Calu3 (cell line): ENCODE measurements at regions not wholly inside any gene's neighbourhood (a gene's known extent, or its start where the extent isn't known, plus 50 kb on each side); places are given as distances from the start of the nearest gene placed in this dataset.

Source experiments
- BruUV-seq: library from RNA; stranded (reverse); fragments of 400-500 nt; replicated peaks from 2 replicates; lab custom pipeline; 2021; lab: Mats Ljungman, UMichigan
- CTCF ChIA-PET: fragments of 300-600 bp; sonication (Branson Sonifier 250); formaldehyde crosslinking; loops from one replicate; lab custom pipeline; 2022; ENCODE audit warnings: antibody characterized with exemption; lab: Charles Lee
- DNase-seq: peaks from one replicate; pipeline ENCODE4 v3.0.0; 2022
- H3K27ac Mint-ChIP-seq: one replicate; pipeline ENCODE4 v1.8.0; 2022; ENCODE audit warnings: mixed read lengths; ENCODE audit not compliant: unreplicated experiment
- H3K27me3 Mint-ChIP-seq: one replicate; pipeline ENCODE4 v1.8.0; 2022; ENCODE audit warnings: mixed read lengths; ENCODE audit not compliant: unreplicated experiment
- H3K36me3 Mint-ChIP-seq: one replicate; pipeline ENCODE4 v1.8.0; 2022; ENCODE audit warnings: mild to moderate bottlenecking, moderate library complexity, mixed read lengths; ENCODE audit not compliant: insufficient read depth, unreplicated experiment
- H3K4me1 Mint-ChIP-seq: one replicate; pipeline ENCODE4 v1.8.0; 2022; ENCODE audit warnings: mild to moderate bottlenecking, low read depth, mixed read lengths; ENCODE audit not compliant: unreplicated experiment
- H3K4me3 Mint-ChIP-seq: one replicate; pipeline ENCODE4 v1.8.0; 2022; ENCODE audit warnings: mild to moderate bottlenecking, low read depth, moderate library complexity, mixed read lengths; ENCODE audit not compliant: unreplicated experiment
- H3K9me3 Mint-ChIP-seq: one replicate; pipeline ENCODE4 v1.8.0; 2022; ENCODE audit warnings: low read depth, mixed read lengths; ENCODE audit not compliant: unreplicated experiment
- intact Hi-C: fragments of 100-400 bp; cut with micrococcal nuclease; formaldehyde crosslinking; loops from one replicate; pipeline ENCODE4 v1.10.0; 2022; ENCODE audit not compliant: unreplicated experiment
- TF ChIP-seq, protein P1 (sequence below): fragments of 200-600 bp; IDR thresholded peaks from one replicate; pipeline ENCODE4 v1.8.0; 2022; ENCODE audit warnings: antibody characterized with exemption; ENCODE audit not compliant: unreplicated experiment

- no TSS peak for BruUV-seq
- Mint-ChIP-seq H3K4me3 (no peak overlapping the region), H3K36me3 (no peaks in the 10 kb centered on the region), H3K9me3 (no peaks in the 10 kb centered on the region), H3K4me1 (no peaks in the 10 kb centered on the region), H3K27me3 (peaks cover 64% of the 10 kb centered on the region), H3K27ac (no peak overlapping the region)
- intact Hi-C loops, result no loop called here
- TF ChIP-seq, protein P1, sequence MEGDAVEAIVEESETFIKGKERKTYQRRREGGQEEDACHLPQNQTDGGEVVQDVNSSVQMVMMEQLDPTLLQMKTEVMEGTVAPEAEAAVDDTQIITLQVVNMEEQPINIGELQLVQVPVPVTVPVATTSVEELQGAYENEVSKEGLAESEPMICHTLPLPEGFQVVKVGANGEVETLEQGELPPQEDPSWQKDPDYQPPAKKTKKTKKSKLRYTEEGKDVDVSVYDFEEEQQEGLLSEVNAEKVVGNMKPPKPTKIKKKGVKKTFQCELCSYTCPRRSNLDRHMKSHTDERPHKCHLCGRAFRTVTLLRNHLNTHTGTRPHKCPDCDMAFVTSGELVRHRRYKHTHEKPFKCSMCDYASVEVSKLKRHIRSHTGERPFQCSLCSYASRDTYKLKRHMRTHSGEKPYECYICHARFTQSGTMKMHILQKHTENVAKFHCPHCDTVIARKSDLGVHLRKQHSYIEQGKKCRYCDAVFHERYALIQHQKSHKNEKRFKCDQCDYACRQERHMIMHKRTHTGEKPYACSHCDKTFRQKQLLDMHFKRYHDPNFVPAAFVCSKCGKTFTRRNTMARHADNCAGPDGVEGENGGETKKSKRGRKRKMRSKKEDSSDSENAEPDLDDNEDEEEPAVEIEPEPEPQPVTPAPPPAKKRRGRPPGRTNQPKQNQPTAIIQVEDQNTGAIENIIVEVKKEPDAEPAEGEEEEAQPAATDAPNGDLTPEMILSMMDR, result no peak
- CTCF ChIA-PET, result no interaction called here
- DNase-seq, result no peak
Observed at GRCh38 chr2:240298803-240299709, 136.4 kb upstream of the GPC1 start.

DNA sequence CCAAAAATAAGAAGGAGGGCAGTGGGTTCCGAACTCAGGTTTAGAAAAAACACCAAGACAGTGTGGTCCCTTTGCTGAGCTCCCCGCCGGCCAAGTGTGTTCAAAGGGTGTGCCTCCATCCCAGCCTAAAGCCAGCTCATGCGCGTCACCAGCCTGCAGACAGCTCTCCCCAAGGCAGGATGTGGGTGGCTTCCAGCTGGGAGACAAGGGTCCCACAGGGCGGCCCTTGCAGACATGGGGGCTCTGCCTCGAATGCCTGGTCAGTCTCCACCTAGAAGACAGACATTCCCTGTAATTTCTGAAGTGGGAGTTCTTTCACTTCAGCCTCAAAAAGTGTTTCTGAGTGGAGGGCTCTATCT lies 135.8 kb upstream of the GPC1 start:
- no peaks in the 10 kb centered on the region for H3K4me1 Mint-ChIP-seq
- TF ChIP-seq, protein P1, result peak; percentile 6
- intact Hi-C loops, result loop anchor here (10.0 kb wide), 1 partner anchor 135 kb away; the partner anchor contains the start of gene GPC1
- no TSS peak for BruUV-seq
- H3K27me3 Mint-ChIP-seq, result peaks cover 64% of the 10 kb centered on the region
- H3K27ac Mint-ChIP-seq, result no peak overlapping the region
- CTCF ChIA-PET, result no interaction called here
- H3K9me3 Mint-ChIP-seq, result no peaks in the 10 kb centered on the region
- no peaks in the 10 kb centered on the region for H3K36me3 Mint-ChIP-seq
- no peak overlapping the region for H3K4me3 Mint-ChIP-seq
- no peak for DNase-seq

DNA sequence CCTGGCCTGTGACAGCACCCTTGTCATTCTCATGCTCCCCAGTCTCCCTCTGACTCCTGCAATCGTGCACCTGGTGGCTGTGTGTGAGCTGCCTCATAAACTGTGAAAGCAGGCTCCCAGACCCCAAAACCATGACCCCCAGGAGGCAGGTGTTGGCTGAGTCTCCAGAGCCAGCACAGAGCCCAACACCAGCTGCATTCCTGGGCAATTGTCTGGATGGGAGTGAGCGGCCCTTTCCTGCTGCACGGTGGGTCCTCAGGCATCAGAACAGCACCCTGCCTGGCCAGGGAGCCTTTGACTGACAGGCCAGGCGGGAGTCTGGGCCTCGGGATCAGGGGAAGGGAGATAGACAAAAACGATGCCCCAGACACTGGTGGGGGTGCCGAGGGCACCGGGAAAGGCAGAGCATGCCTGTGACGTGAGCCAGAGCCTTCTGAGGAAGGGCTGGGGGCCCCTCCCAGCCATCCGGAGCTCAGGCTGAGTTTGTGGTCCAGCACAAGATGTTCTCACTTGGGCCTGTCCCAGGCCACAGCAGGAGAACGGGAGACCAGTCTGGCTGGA lies 135.1 kb upstream of the GPC1 start:
- H3K9me3 Mint-ChIP-seq, result no peaks in the 10 kb centered on the region
- no peaks in the 10 kb centered on the region for H3K4me1 Mint-ChIP-seq
- TF ChIP-seq, protein P1, result no peak
- no peak for DNase-seq
- intact Hi-C loops, result loop anchor here (10.0 kb wide), 1 partner anchor 134 kb away; the partner anchor contains the start of gene GPC1
- peaks cover 62% of the 10 kb centered on the region for H3K27me3 Mint-ChIP-seq
- no TSS peak for BruUV-seq
- H3K4me3 Mint-ChIP-seq, result no peak overlapping the region
- H3K36me3 Mint-ChIP-seq, result no peaks in the 10 kb centered on the region
- no peak overlapping the region for H3K27ac Mint-ChIP-seq
- CTCF ChIA-PET, result interaction anchor here (0.7 kb wide), 1 partner anchor 68 kb away, joined by 3 read pairs; no protein-coding TSS in a partner anchor

DNA sequence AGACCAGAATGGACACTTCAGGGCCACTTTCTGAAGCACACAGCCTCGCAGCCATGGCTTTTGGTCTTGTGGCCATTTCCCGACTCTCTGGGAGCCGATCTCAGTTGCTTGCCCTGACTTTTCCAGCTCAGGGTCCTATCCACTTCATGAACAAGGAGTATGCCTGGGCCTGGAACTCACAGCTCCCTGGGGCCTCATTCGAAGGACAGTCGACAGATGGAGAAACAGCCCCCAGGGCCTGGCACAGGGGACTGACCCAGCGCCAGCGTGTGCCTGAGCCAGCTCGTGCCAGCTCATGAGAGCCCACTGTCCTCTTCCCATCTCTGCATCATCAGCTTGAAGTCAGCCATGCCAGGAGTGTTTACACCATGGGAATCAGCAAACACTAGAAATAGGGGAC lies 134.6 kb upstream of the GPC1 start:
- Mint-ChIP-seq H3K27ac (no peak overlapping the region), H3K4me1 (no peaks in the 10 kb centered on the region), H3K36me3 (no peaks in the 10 kb centered on the region), H3K9me3 (no peaks in the 10 kb centered on the region), H3K4me3 (no peak overlapping the region), H3K27me3 (peaks cover 57% of the 10 kb centered on the region)
- CTCF ChIA-PET, result no interaction called here
- no TSS peak for BruUV-seq
- DNase-seq, result no peak
- TF ChIP-seq, protein P1, result no peak
- intact Hi-C loops, result loop anchor here (10.0 kb wide), 1 partner anchor 134 kb away; the partner anchor contains the start of gene GPC1
